ENCODE measurements at regions not wholly inside any gene's neighbourhood (a gene's known extent, or its start where the extent isn't known, plus 50 kb on each side); places are given as distances from the start of the nearest gene placed in this dataset.
"Not testable (repeated sequence)": the region's sequence is repeated elsewhere in the genome, so short reads cannot be mapped to it uniquely, and the experiment has no call there.

DNA sequence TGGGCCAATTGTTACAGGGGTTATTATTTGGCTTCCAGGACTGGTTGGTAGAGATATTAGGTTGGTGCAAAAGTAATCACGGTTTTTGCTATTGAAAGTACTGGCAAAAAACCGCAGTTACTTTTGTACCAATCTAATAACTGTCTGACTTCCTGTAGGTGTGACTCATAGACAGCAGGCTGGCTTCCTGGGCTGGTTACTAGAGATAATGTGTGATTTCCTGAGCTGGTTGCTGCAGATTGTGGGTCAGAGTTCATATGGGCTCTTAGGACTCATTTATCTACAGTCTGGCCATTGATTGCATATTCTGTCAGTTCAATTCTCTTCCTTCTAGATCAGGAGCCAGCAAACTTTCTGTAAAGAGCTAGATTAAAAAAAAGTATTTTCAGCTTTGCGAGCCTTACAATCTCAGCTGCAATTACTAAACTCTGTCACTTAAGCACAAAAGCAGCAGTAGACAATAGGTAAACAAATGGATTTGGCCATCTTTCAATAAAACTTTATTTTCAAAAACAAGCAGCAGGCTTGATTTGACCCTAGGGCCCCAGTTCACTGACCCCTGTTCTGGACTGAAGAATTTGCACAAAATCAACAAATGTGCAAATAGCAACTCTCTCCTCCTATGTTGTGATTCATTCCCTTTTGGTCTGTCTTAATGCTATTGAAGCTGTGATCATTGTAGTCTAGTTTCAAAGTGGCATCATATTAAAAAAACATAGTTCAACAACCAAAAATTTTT, 50.8 kb upstream of the BOD1L1 start:
- no peak for DNase-seq (ENCODE audit: low read depth in 3 of 3)

DNA sequence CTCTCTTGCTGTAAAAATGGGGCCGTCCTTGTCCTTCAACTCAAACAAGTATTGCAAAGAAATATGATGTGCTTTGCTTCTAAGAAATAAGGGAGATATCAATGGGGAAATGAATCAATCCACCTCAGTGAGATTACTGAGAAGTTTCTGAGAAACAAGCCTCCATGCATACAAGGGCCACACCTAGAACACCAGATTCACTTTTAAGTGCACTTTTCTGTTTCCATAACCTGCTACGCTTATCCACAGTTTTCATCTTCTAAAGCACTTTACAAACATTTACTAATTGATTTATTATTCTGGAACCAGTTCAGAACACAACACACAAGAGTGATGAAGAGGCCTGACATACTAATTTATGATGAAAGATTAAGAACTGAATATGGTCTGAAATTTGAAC, 54.0 kb upstream of the BOD1L1 start:
- no peak for DNase-seq (ENCODE audit: low read depth in 3 of 3)

DNA sequence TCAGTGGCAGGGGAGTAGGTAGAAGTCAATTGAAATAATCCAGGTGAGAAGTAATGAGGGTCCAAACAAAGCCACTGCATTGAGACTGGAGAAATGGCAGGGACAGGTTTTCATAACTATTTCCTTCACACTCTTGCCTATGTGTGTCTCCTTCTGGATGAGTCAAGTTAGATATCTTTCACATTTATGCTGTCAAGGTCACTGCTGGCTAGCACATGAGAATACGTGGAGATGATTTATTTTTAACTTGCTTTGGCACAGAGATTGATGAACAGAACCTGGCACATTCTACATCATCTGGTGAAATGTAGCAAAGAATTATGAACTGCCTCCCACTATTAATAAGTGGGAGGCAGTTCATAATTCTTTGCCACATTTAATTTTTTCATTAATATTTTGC, 66.7 kb upstream of the BOD1L1 start:
- no peak for DNase-seq (ENCODE audit: low read depth in 3 of 3)

DNA sequence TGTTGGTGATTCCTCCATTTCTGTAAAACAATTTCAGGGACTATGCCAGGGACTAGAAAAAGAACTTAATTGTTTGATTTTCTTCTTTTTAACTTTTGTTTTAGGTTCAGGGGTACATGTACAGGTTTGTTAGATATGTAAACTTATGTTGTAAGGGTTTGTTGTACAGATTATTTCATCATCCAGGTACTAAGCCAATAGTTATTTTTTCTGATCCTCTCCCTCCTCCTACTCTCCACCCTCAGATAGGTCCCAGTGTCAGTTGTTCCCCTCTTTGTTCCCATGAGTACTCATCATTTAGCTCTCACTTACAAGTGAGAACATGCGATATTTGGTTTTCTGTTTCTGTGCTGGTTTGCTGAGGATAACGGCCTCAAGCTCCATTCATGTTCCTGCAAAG, 70.8 kb upstream of the BOD1L1 start:
- no peak for DNase-seq (ENCODE audit: low read depth in 3 of 3)

DNA sequence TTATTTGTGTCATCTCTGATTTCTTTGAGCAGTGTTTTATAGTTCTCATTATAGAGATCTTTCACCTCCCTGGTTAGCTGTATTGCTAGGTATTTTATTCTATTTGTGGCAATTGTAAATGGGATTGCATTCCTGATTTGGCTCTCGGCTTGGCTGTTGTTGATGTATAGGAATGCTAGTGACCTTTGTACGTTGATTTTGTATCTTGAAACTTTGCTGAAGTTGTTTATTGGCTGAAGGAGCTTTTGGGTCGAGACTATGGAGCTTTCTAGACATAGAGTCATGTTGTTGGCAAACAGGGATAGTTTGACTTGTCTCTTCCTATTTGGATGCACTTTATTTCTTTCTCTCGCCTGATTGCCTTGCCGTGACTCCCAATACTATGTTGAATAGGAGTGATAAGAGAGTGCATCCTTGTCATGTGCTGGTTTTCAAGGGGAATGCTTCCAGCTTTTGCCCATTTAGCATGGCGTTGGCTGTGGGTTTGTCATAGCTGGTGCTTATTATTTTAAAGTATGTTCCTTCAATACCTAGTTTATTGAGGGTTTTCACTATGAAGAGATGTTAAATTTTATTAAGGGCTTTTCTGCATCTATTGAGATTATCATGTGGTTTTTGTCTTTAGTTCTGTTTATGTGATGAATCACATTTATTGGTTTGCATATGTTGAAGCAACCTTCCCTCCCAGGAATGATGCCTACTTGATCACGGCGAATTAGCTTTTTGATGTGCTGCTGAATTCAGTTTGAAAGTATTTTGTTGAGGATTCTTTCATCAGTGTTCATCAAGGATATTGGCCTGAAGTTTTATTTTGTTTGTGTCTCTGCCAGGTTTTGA, 72.7 kb upstream of the BOD1L1 start:
- no peak for DNase-seq (ENCODE audit: low read depth in 3 of 3)

DNA sequence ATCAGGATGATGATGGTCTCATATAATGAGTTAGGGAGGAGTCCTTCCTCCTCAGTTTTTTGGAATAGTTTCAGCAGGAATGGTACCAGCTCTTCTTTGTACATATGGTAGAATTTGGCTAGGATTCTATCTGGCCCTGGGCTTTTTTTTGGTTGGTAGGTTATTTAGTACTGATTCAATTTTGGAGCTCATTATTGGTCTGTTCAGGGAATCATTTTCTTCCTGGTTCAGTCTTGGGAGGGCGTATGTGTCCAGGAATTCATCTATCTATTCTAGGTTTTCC, 73.3 kb upstream of the BOD1L1 start:
- DNase-seq (ENCODE audit: low read depth in 3 of 3), result not testable (repeated sequence)

DNA sequence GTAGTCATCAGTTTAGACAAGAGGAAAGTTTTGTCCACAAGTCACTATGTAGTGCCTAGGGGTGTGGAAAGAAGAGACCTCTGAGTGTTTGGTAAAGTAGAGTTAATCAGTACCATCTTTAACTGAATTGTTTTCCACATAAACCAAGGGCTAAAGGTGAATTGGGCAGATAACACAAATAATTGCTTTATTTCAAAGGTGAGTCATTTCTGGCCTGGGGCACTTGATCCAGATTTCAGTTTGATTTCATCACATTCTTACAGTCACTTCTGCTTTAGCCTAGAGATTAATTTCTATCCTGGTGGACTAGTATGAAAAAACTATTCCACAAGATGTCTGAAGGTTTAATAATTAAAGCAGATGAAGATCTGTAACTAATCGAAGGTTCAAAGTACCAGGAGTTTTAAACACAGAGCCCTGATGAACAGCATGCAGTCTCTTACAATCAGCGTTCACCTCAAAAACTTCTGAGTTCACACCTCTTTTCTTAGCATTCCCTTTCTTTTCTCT, 74.5 kb upstream of the BOD1L1 start:
- no peak for DNase-seq (ENCODE audit: low read depth in 3 of 3)

DNA sequence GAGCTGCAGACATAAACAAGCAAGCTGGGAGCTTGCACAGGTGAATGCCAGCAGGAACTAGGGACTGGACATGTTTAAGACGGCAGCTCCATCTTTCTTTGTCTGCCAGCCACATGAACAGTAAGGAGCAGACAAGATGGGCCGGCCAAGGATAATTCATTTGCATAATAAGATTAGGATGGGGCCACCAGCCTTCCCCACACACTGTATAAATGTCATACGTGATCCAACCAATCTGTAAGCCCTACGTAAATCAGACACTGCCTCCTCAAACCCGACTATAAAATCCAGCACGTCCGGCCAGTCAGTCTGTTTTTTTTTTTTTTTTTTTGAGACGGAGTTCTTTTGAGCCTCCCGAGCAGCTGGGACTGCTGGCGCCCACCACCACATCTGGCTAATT, 75.6 kb upstream of the BOD1L1 start:
- DNase-seq (ENCODE audit: low read depth in 3 of 3), result no peak

DNA sequence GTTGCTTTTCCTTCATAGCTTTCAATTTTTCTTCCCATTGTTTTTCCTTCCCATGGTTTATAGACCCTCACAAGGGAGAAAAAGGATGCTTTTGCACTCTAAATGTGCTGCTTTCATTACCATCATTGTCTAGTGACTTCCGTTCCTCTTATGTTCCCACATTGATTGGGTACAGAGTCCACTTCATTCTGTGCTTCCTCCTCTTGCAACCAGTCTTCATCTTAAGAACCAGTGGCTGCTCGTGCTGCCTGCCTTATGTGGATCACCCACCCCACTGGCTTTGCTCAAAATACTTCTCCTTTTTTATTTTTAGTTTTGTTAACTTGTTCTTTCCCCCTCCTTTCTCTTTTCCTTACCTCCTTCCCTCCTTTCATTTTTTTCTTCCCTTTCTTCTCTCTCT, 76.5 kb upstream of the BOD1L1 start:
- DNase-seq (ENCODE audit: low read depth in 3 of 3), result no peak

DNA sequence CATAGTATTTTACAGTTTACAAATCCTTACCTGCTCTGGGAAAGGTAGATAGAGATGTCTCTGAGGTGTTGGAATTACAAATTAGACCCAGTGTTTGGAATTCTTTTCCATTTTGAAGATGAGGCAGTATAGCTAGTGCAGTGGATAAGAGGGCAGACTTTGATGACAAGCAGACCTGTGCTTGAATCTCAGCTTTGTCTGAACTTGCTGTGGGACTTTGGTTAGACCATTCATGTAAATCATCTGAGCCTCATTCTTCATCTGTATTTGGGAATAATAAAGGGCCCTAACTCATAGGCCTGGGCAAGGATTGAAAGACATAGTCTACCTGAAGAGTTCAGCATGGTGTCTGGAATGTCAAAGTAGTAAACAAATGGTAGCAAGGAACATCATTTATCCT, 77.2 kb upstream of the BOD1L1 start:
- no peak for DNase-seq (ENCODE audit: low read depth in 3 of 3)

DNA sequence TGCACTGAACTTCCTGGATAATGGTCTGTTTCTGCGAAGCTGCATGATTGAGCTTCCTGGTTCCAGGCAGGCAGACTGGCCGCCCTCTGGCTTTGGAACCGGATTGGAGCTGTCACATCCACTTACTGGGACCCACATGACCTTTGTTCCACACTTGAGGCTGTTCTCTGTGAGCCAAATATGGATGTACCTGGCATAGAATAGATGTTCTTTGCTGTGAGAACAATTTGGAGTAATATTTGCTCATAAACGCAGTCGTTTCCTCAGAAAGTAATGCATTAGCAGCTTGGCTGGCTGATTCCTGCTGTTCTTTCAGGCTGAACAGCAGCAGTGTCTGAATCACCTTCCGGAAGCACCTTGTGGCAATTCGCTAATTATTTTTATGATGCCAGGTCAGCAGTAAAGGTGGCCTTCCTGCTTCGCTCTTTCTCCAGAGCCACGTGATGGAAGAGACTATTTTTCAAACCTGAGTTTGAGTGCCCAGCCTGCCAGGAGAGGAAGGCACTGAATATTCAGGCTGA, 78.1 kb upstream of the BOD1L1 start:
- no peak for DNase-seq (ENCODE audit: low read depth in 3 of 3)

DNA sequence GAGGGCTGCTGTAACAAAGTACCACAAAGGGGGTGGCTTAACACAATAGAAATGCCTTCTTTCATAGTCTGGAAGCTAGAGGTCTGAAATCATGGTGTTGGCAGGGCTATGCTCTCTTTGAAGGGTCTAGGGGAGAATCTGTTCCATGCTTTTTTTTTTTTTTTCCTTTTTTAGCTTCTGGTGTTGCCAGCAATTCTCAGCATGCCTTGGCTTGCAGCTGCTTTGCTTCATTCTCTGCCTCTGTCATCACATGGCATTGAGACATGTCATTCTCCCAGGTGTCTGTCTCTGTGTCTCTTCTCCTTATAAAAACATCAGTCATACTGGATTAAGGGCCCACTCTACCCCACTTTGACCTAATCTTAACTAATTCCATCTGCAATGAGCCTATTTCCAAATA, 78.6 kb upstream of the BOD1L1 start:
- no peak for DNase-seq (ENCODE audit: low read depth in 3 of 3)

DNA sequence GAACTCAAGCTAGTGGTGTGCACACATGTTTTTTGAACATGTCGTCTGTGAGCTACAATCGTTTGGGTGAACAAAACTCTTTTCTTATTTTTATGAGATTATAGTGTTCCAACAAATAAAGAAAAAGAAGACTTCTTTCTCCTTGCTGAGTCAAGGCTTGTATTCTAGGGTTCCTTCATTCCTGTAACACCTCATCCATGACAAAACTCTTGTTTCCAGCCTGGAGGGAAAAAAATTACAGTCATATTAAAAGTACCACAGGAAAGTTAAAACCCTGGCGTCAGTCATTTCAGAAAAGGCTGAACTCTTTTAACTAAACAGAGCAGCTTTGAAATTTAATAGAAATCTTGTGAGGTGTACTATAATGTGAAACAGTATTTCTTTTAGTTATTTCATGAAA, 79.2 kb upstream of the BOD1L1 start:
- DNase-seq (ENCODE audit: low read depth in 3 of 3), result no peak

DNA sequence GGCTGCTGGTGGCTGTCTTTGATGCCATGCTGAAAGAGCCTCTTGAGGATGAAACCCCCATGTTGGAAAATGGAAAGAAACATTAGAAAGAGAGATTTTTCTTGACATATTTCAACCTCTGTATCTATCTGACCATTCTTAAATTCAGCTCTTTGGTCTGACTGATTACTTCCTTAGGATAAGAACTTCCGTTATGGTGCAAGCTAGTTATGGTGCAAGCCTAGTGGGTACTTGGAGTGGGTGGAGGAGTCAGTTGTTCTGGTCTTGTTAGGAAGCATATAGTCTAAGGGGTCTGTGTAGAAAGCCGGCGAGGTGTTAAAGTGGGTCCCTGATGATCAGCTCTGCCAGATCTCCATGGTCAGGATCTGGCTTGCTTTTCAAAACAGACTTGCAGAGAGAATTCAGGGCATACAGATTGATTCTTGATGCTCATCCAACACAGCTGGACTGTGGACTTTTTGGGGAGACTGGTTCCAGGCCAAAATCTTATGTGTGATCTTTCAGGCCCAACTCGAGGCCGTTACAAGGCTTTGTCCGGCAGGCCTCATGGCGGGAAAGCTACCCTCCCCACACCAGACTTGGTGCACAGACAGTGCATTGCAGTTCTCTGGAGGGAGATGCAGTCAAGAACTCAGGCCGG, 82.8 kb upstream of the BOD1L1 start:
- DNase-seq (ENCODE audit: low read depth in 3 of 3), result no peak

DNA sequence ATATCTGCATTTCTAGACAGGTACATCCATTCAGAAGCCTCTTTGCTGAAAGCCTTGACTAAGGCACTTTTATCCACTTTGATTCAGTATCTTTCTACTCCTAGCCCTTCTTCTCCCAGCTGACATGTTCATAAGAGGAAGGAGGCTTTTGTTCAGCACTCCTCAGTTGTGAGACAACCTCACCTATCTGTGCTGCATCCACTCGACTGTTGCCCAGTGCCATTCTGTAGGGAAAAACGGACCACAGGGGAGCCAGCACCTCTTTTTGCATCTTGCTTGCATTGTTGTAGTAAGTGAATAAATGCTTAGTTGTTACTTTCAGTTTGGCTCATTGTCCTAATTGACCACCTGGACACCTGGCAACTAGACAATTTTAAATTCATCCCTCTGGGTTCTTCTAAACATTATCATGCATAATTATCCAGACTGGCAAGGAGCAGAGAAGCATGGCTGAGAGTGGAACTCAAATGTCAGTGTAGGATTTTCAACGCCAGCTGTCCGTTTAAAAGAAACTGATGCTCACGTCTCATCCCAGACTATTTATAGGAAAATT, 83.8 kb upstream of the BOD1L1 start:
- no peak for DNase-seq (ENCODE audit: low read depth in 3 of 3)

DNA sequence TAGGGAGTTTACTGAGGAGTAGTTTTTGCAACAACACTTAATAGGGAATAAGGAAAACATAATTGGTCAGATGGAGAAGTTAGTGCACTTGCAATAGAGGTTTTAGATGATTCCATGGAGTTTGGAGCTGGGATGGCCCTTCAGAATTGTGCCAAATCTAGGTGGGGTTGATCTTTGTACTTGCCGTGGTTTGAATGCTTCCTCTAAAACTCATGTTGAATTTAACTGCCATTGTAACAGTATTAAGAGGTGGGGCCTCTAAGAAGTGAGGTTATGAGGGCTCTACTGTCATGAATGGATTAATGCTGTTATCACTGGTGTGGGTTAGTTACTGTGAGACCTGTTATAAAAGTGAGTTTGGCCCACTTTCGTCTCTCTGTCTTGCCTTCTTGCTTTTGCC, 94.4 kb upstream of the BOD1L1 start:
- no peak for DNase-seq (ENCODE audit: low read depth in 3 of 3)

DNA sequence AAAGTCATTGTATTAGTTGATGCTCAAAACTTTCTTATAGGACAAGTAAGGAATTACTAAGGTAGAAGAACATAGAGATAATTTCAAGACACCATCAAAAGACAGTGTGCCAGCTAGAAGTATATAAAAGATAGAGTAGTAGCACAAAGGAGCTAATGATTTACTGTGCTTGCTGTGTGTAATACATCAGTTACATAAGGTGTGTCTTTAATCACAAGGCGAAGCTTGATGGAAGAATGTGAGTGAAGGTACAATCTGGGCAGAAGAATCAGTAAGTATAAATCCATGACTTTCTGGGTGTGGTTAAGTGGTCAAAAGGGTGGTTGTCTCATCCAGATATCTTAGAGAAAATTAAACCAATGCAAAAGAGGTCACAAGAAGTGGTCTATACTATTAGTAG, 95.1 kb upstream of the BOD1L1 start:
- DNase-seq (ENCODE audit: low read depth in 3 of 3), result no peak

DNA sequence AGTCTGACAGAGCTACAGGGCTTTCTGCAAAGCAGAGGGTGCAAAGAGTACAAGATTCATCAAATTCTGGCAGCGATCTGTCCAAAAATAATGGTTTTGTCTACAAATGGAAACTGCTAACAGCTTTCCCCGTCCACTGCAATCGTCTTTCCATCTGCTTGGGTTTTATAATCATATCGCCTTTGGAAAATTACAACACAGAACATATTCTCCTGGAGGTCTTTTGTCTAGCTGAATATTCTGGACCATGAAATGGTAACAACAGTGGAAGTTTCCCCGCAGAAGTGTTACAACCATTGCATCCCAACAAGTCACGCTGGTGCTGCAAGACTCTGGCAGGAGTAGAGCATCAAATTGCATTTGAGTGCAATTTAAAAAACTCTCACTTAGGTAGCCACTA, 101.2 kb upstream of the BOD1L1 start:
- DNase-seq (ENCODE audit: low read depth in 3 of 3), result no peak

DNA sequence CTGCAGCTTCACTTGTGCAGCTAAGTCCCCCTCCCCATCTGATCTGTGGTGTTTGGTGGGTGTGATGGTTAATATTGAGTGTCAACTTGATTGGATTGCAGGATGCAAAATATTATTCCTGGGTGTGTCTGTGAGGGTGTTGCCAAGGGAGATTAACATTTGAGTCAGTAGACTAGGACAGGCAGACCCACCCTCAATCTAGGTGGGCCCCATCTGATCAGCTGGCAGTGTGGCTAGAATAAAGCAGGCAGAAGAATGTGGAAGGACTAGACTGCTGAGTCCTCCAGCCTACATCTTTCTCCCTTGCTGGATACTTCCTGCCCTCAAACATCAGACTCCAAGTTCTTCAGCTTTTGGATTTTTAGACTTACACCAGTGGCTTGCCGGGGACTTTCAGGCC, 103.5 kb upstream of the BOD1L1 start:
- no peak for DNase-seq (ENCODE audit: low read depth in 3 of 3)

DNA sequence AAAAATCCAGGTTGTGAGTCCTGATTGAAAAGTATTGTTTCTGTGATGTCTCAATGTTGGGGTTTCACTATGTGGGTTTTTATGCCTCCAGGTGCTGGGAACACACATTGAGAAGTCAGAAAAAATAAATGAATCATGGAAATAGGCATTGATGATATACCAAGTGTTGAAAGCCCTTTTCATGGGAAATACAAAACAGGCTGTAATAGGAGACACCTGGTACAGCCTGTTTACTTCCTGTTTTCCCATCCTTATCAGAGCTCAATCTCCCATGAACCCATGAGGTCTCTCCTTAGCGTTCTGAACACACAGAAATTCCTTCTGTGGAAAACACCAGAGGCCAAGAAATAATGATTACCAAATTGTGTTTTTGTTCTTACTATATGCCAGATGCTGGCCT, 106.3 kb upstream of the BOD1L1 start:
- no peak for DNase-seq (ENCODE audit: low read depth in 3 of 3)

DNA sequence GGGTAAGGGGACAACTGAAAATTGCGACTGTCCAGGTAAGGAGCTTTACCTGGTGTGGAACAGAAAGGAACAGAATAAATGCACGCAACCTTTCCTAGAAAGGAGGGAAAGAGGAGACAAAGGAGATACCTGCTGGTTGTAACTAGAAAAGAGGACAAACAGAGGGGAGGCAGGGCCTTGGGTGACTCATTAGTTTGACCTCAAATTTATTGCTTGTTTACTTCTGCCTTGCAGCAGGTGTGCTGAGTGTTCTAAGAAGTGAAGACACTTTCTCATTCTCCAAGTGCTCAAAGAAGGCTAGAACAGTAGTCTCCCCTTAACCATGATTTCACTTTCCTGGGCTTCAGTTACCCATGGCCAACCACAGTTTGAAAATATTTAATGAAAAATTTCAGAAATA, 123.1 kb upstream of the BOD1L1 start:
- DNase-seq (ENCODE audit: low read depth in 3 of 3), result no peak

DNA sequence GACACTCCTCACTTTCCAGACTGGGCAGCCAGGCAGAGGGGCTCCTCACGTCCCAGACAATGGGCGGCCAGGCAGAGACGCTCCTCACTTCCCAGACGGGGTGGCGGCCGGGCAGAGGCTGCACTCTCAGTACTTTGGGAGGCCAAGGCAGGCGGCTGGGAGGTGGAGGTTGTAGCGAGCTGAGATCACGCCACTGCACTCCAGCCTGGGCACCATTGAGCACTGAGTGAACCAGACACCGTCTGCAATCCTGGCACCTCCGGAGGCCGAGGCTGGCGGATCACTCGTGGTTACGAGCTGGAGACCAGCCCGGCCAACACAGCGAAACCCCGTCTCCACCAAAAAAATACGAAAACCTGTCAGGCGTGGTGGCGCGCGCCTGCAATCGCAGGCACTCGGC, 134.1 kb upstream of the BOD1L1 start:
- not testable (repeated sequence) for DNase-seq (ENCODE audit: low read depth in 3 of 3)
